AG04450 (cell line): ENCODE measurements at regions not wholly inside any gene's neighbourhood (a gene's known extent, or its start where the extent isn't known, plus 50 kb on each side); places are given as distances from the start of the nearest gene placed in this dataset.
"Not testable (repeated sequence)": the region's sequence is repeated elsewhere in the genome, so short reads cannot be mapped to it uniquely, and the experiment has no call there.

Experiments
- CTCF ChIA-PET: fragments of 300-600, 350-600 bp; formaldehyde crosslinking; extraction: SDS; loops from one replicate; lab custom pipeline; 2022; ENCODE audit warnings: antibody characterized with exemption, inconsistent platforms; lab: Charles Lee
- POLR2A ChIA-PET: fragments of 350-600 bp; formaldehyde crosslinking; extraction: SDS; loops from one replicate; lab custom pipeline; 2021; ENCODE audit warnings: antibody characterized with exemption, inconsistent platforms; lab: Yijun Ruan, JAX
- DNase-seq: peaks from one replicate; pipeline ENCODE4 v3.0.0-alpha.2; 2011; ENCODE audit warnings: low read depth, low spot score
- H3K27ac ChIP-seq: one replicate; pipeline ENCODE4 v1.5.1; 2012; ENCODE audit warnings: low read depth, low read length, control low read depth
- H3K27me3 ChIP-seq: one replicate; pipeline ENCODE4 v1.6.0; 2012; ENCODE audit warnings: low read length; ENCODE audit not compliant: control insufficient read depth, insufficient read depth
- H3K4me3 ChIP-seq: 2 replicates; pipeline ENCODE4 v1.5.1; 2011; ENCODE audit warnings: mild to moderate bottlenecking, low read depth, low read length, control low read depth
- H3K9me3 ChIP-seq: 2 replicates; pipeline ENCODE4 v1.5.1; 2012; ENCODE audit warnings: low read length; ENCODE audit not compliant: control insufficient read depth, insufficient read depth
- TF ChIP-seq, protein P1 (sequence below): IDR thresholded peaks from 2 replicates; pipeline ENCODE4 v1.5.1; 2011; ENCODE audit warnings: low read depth, low read length, control low read depth, inconsistent platforms

DNA sequence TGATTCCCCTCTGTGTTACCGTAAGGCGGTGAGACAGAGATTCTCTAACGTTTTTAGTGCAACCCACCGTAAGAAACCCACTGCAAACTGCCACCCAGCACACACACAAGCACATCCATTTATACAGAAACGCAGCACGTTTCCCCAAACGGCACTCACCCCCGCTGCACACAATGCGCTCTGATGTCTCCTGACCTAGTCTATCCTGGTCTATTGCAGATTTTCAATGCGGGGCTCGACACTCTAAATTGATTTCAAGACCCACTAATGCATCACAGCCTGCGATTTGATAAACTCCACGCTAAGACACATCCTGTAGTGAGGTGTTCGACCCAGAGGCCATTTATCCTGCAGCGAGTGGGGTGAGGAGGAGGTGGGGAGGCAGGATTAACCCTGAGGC, 63.7 kb upstream of the SULF2 start:
- Histone ChIP-seq H3K4me3 (no peak overlapping the region), H3K27me3 (no peaks in the 10 kb centered on the region), H3K9me3 (no peaks in the 10 kb centered on the region), H3K27ac (no peak overlapping the region)
- ChIA-PET POLR2A (no interaction called here), CTCF (no interaction called here)
- TF ChIP-seq, protein P1, sequence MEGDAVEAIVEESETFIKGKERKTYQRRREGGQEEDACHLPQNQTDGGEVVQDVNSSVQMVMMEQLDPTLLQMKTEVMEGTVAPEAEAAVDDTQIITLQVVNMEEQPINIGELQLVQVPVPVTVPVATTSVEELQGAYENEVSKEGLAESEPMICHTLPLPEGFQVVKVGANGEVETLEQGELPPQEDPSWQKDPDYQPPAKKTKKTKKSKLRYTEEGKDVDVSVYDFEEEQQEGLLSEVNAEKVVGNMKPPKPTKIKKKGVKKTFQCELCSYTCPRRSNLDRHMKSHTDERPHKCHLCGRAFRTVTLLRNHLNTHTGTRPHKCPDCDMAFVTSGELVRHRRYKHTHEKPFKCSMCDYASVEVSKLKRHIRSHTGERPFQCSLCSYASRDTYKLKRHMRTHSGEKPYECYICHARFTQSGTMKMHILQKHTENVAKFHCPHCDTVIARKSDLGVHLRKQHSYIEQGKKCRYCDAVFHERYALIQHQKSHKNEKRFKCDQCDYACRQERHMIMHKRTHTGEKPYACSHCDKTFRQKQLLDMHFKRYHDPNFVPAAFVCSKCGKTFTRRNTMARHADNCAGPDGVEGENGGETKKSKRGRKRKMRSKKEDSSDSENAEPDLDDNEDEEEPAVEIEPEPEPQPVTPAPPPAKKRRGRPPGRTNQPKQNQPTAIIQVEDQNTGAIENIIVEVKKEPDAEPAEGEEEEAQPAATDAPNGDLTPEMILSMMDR, result no peak
- no peak for DNase-seq

DNA sequence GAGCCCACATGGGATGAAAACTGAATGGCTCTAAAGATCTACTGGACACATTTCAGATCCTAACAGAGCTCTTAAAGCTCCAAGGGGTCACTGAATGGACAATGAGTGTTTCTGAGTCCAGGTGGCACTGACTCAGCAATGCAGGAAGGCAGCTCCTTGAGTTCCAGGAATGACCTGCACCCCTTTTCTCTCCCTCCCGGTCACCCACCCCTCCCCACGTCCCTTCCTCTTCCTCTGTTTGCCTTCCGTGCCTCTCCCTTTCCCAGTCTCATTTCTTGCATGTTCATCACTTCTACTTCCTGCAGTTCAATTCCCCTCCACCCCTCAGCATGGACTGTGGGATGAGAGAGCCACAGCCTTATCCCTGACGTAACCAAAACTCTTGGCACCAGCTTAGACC, 63.3 kb upstream of the SULF2 start:
- POLR2A ChIA-PET, H3K9me3 ChIP-seq, CTCF ChIA-PET, H3K27ac ChIP-seq, H3K27me3 ChIP-seq, DNase-seq, H3K4me3 ChIP-seq: not testable (repeated sequence)

DNA sequence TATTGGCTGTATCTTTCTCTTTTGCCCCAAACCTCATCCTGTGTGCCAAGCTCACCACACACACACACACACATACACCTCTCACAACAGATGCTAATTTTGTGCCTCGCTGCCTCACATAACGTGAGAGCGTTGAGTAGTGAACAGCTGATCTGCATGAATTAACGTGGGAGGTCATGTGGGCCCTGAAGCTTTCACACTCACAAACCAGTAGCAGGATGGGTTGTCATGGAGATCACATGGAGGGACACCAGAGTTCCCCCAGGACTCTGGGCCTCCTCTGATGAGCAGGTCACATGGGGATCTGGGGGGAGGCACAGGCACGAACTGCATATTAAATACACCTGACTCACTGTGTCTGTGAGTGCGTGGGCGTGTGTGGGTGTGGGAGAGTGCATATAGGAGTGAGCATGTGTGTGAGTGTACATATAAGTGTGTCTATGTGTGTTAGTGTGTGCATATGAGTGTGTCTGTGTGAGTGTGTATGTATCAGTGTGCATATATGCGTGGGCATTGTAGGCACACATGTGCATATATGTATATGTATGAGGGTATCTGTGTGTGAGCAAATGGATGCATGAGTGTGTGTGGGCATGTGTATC, 62.7 kb upstream of the SULF2 start:
- no peak overlapping the region for H3K27ac ChIP-seq
- ChIA-PET POLR2A (no interaction called here), CTCF (no interaction called here)
- TF ChIP-seq, protein P1, result no peak
- H3K9me3 ChIP-seq, result no peaks in the 10 kb centered on the region
- no peak for DNase-seq
- no peaks in the 10 kb centered on the region for H3K27me3 ChIP-seq
- H3K4me3 ChIP-seq, result no peak overlapping the region

DNA sequence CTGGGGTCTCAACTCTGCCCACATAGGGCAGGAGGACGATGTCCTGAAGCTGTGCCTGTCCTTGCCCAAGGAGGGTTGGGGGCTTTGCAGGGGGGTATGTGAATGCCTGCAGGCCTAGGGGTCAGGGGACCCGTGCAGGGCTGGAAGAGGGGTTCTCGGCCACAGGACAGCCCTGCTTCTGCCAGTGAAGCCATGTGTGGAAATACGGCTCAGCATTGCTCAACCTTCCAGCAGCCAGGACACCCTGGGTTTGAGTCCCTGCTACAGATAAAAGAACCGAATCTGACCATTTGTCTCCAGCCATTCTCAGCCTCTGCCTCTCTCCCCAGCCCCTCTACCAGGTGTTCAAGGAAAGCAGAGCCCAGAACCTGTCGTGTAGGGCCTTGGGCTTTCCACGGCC, 61.9 kb upstream of the SULF2 start:
- DNase-seq, H3K9me3 ChIP-seq, H3K4me3 ChIP-seq, CTCF ChIA-PET, POLR2A ChIA-PET, H3K27me3 ChIP-seq, H3K27ac ChIP-seq: not testable (repeated sequence)

DNA sequence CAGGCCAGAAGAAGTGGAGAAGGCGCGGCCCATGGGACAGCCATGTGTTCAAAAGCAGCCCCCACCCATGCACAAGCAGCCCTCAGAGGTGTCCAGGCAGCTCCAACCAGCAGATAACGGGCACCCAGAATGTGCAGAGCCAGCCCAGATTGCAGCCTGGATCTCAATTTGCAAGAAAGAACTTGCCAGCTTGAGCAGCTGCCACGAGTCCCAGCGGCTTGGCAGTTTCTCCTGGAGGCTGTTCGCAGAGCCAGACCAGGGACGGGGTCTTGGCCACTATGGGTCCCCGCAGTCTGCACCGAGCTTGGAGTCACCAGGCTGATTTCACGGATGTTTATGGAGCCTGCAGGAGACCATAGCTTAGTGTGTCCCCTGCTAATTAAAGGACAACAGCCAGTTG, 61.4 kb upstream of the SULF2 start:
- H3K4me3 ChIP-seq, DNase-seq, H3K27me3 ChIP-seq, POLR2A ChIA-PET, CTCF ChIA-PET, H3K27ac ChIP-seq, H3K9me3 ChIP-seq: not testable (repeated sequence)

DNA sequence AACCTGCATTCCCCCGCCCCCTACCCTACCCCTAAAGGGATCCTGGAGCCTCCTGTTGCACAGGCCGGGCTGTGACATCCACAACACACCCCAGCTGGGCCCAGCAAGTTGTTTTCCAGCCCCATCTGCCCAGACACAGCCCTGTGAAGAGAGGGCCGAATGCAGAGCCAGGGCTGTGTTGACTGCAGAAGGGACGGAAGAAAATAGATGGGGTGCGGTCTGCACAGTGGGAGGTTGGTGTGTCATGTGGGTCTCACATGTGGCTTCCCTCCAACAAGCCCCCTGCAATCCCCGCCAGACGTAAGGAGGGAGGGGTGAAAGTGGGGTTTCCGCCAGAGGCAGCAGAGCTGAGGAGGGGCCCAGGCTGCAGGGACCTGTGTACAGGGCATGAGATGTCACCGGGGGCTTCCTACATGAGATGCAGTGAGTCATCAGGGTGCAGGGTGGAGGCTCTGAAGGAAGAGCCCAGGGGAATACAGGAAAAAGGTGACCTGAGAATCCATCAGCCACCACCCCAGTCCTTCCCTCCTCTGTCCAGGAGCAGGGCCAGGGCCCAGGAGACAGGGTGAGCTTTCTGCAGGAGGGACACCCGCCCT, 60.2 kb upstream of the SULF2 start:
- H3K4me3 ChIP-seq, H3K27ac ChIP-seq, CTCF ChIA-PET, POLR2A ChIA-PET, H3K27me3 ChIP-seq, H3K9me3 ChIP-seq, DNase-seq: not testable (repeated sequence)

DNA sequence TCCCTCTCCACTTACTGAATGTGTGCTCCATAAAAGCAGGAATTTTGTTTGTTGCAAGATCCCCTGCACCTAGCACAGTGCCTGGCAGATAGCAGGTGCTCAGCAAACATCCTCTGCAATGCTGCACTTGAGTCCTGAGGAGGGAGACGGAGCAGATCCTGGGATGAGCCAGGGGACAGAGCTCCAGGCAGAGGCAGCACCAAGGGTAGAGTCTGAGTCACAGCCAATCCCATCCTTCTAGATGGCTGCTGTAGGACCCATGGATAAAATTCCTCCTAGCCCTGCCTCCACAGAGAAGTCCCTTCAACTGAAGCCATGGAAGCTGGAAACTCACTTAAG, 59.3 kb upstream of the SULF2 start:
- H3K27ac ChIP-seq, DNase-seq, H3K27me3 ChIP-seq, CTCF ChIA-PET, POLR2A ChIA-PET, H3K4me3 ChIP-seq, H3K9me3 ChIP-seq: not testable (repeated sequence)
